H1 (cell line): ENCODE measurements at regions not wholly inside any gene's neighbourhood (a gene's known extent, or its start where the extent isn't known, plus 50 kb on each side); places are given as distances from the start of the nearest gene placed in this dataset.

Experiments used
- CTCF ChIA-PET: fragments of 300-600 bp; sonication (Branson Sonifier 250); formaldehyde crosslinking; loops from one replicate; lab custom pipeline; 2021; ENCODE audit not compliant: partially characterized antibody; lab: Charles Lee
- POLR2A ChIA-PET: fragments of 300-600 bp; sonication (Branson Sonifier 250); formaldehyde crosslinking; loops from one replicate; lab custom pipeline; 2021; ENCODE audit warnings: inconsistent platforms; ENCODE audit not compliant: partially characterized antibody; lab: Charles Lee
- DNase-seq, 2 experiments: peaks; one replicate each; pipeline versions ENCODE4 v3.0.0 to v3.0.0-alpha.2; 2010 to 2022; ENCODE audit warnings: low spot score in 2 of 2, low read depth in 1 of 2, mixed read lengths in 1 of 2
- FAIRE-seq: peaks from 2 replicates; lab custom pipeline; 2011; peaks lifted over from hg19 to GRCh38; lab: Jason Lieb, UNC
- H2AFZ ChIP-seq: 2 replicates; pipeline ENCODE4 v1.8.1; 2012; ENCODE audit warnings: low read length, inconsistent platforms
- H2AK5ac ChIP-seq: 2 replicates; pipeline ENCODE4 v1.6.1; 2013; ENCODE audit warnings: low read depth, low read length
- H2BK120ac ChIP-seq: replicated peaks from 2 replicates; pipeline ENCODE3; 2013; ENCODE audit warnings: low read depth, low read length, inconsistent platforms
- H2BK12ac ChIP-seq: 2 replicates; pipeline ENCODE4 v1.6.1; 2013; ENCODE audit warnings: low read depth, low read length
- H2BK15ac ChIP-seq: 2 replicates; pipeline ENCODE4 v1.6.1; 2013; ENCODE audit warnings: low read length
- H2BK20ac ChIP-seq: 2 replicates; pipeline ENCODE4 v1.6.1; 2013; ENCODE audit warnings: low read length
- H2BK5ac ChIP-seq: 2 replicates; pipeline ENCODE4 v1.6.1; 2013; ENCODE audit warnings: low read depth, low read length
- H3K14ac ChIP-seq: 2 replicates; pipeline ENCODE4 v1.6.1; 2013; ENCODE audit warnings: inconsistent platforms; ENCODE audit not compliant: insufficient read length
- H3K18ac ChIP-seq: 2 replicates; pipeline ENCODE4 v1.6.1; 2013; ENCODE audit warnings: low read length; ENCODE audit errors: extremely low read depth
- H3K23ac ChIP-seq: 2 replicates; pipeline ENCODE4 v1.6.1; 2013; ENCODE audit warnings: inconsistent platforms; ENCODE audit not compliant: insufficient read length
- H3K23me2 ChIP-seq: 2 replicates; pipeline ENCODE4 v1.6.1; 2013; ENCODE audit warnings: low read depth, low read length
- H3K27ac ChIP-seq: 2 replicates; pipeline ENCODE4 v1.6.1; 2011; ENCODE audit warnings: low read depth, low read length, inconsistent platforms
- H3K27me3 ChIP-seq, 4 experiments: replicated peaks in 1 of 4; 1 replicate in 1 of 4; 2 replicates in 3 of 4; pipeline versions ENCODE4 v1.6.1 to v1.8.1; 2011 to 2013; ENCODE audit warnings: low read length in 3 of 4, mild to moderate bottlenecking in 3 of 4, inconsistent platforms in 2 of 4, mixed read lengths in 2 of 4, moderate library complexity in 1 of 4; ENCODE audit not compliant: control insufficient read depth in 3 of 4, insufficient read depth in 3 of 4; ENCODE audit errors: extremely low read depth in 1 of 4
- H3K36me3 ChIP-seq, 4 experiments: 2 replicates each; pipeline versions ENCODE4 v1.6.1 to v1.8.1; 2011 to 2013; ENCODE audit warnings: mild to moderate bottlenecking in 4 of 4, low read length in 3 of 4, moderate library complexity in 2 of 4, control low read depth in 1 of 4, inconsistent platforms in 1 of 4; ENCODE audit not compliant: insufficient read depth in 4 of 4, control insufficient read depth in 2 of 4
- H3K4ac ChIP-seq: replicated peaks from 2 replicates; pipeline ENCODE3; 2013; ENCODE audit warnings: low read length, low read depth, mixed read lengths, inconsistent platforms; ENCODE audit not compliant: insufficient read length
- H3K4me1 ChIP-seq, 4 experiments: replicated peaks in 1 of 4; 1 replicate in 1 of 4; 2 replicates in 3 of 4; pipeline versions ENCODE4 v1.6.1 to v1.8.1; 2011 to 2013; ENCODE audit warnings: low read length in 3 of 4, inconsistent platforms in 2 of 4, mixed read lengths in 1 of 4; ENCODE audit not compliant: insufficient read depth in 4 of 4, control insufficient read depth in 3 of 4
- H3K4me2 ChIP-seq, 2 experiments: 2 replicates each; pipeline versions ENCODE4 v1.6.1 to v1.8.1; 2011 to 2013; ENCODE audit warnings: low read depth in 2 of 2, low read length in 2 of 2, control low read depth in 1 of 2, inconsistent platforms in 1 of 2, mild to moderate bottlenecking in 1 of 2; ENCODE audit not compliant: insufficient read depth in 1 of 2
- H3K4me3 ChIP-seq, 4 experiments: fragments of 200-600, 300-600 bp in 1 of 4; sonication (generic), shearing (Covaris generic), sonication (Bioruptor Twin) in 1 of 4; 2 replicates each; pipeline versions ENCODE4 v1.5.1 to v1.8.1; 2011 to 2016; ENCODE audit warnings: low read length in 4 of 4, low read depth in 3 of 4, control low read depth in 2 of 4, inconsistent platforms in 2 of 4, mild to moderate bottlenecking in 2 of 4, mixed read lengths in 1 of 4, moderate library complexity in 1 of 4; ENCODE audit not compliant: insufficient read depth in 2 of 4; ENCODE audit errors: extremely low read depth in 1 of 4
- H3K56ac ChIP-seq: replicated peaks from 2 replicates; pipeline ENCODE3; 2013; ENCODE audit warnings: low read depth, mild to moderate bottlenecking, mixed read lengths, low read length, inconsistent platforms; ENCODE audit not compliant: insufficient read length
- H3K79me1 ChIP-seq: 2 replicates; pipeline ENCODE4 v1.6.1; 2013; ENCODE audit warnings: low read depth, low read length, control low read depth
- H3K79me2 ChIP-seq, 2 experiments: 2 replicates each; pipeline versions ENCODE4 v1.6.1 to v1.8.1; 2012 to 2013; ENCODE audit warnings: low read length in 2 of 2, mild to moderate bottlenecking in 2 of 2, inconsistent platforms in 1 of 2; ENCODE audit not compliant: insufficient read depth in 2 of 2, control insufficient read depth in 1 of 2
- H3K9ac ChIP-seq, 4 experiments: replicated peaks in 1 of 4; 1 replicate in 1 of 4; 2 replicates in 3 of 4; pipeline versions ENCODE4 v1.6.1 to v1.8.1; 2011 to 2013; ENCODE audit warnings: low read depth in 3 of 4, low read length in 3 of 4, control low read depth in 2 of 4, mild to moderate bottlenecking in 2 of 4, moderate library complexity in 2 of 4, inconsistent platforms in 1 of 4; ENCODE audit errors: extremely low read depth in 1 of 4
- H3K9me3 ChIP-seq, 2 experiments: 2 replicates each; pipeline versions ENCODE4 v1.6.1 to v1.8.1; 2012 to 2013; ENCODE audit warnings: mild to moderate bottlenecking in 2 of 2, moderate library complexity in 2 of 2, control low read depth in 1 of 2, inconsistent platforms in 1 of 2, low read depth in 1 of 2, low read length in 1 of 2, mixed read lengths in 1 of 2; ENCODE audit not compliant: insufficient read depth in 2 of 2
- H4K20me1 ChIP-seq, 2 experiments: replicated peaks in 1 of 2; 2 replicates each; pipeline versions ENCODE3 to v1.8.1; 2011 to 2013; ENCODE audit warnings: inconsistent platforms in 2 of 2, low read length in 2 of 2, mild to moderate bottlenecking in 1 of 2; ENCODE audit not compliant: insufficient read depth in 2 of 2, control insufficient read depth in 1 of 2
- H4K5ac ChIP-seq: 2 replicates; pipeline ENCODE4 v1.6.1; 2013; ENCODE audit warnings: low read length, low read depth, mixed read lengths, inconsistent platforms; ENCODE audit not compliant: insufficient read length
- H4K8ac ChIP-seq: 2 replicates; pipeline ENCODE4 v1.8.0; 2013; ENCODE audit warnings: mild to moderate bottlenecking, moderate library complexity, low read length, inconsistent platforms; ENCODE audit not compliant: insufficient read depth; ENCODE audit errors: extremely low read depth
- H4K91ac ChIP-seq: replicated peaks from 2 replicates; pipeline ENCODE3; 2013; ENCODE audit warnings: low read length, mixed read lengths, inconsistent platforms; ENCODE audit not compliant: insufficient read length
- BRCA1 ChIP-seq: IDR thresholded peaks from 2 replicates; pipeline ENCODE4 v1.6.1; 2012; ENCODE audit warnings: low read depth, low read length, improper control_type of control experiment
- EGR1 ChIP-seq: IDR thresholded peaks from 2 replicates; pipeline ENCODE4 v1.6.1; 2011; ENCODE audit warnings: low read depth, low read length, borderline replicate concordance
- EZH2 ChIP-seq: fragments of 200-600 bp; sonication (generic); IDR thresholded peaks from 2 replicates; pipeline ENCODE4 v1.7.1; 2012; ENCODE audit warnings: low read depth, mild to moderate bottlenecking, moderate library complexity, low read length, inconsistent platforms; ENCODE audit not compliant: severe bottlenecking
- FOSL1 ChIP-seq: IDR thresholded peaks from 2 replicates; pipeline ENCODE4 v1.6.1; 2011; ENCODE audit warnings: mild to moderate bottlenecking, low read depth, low read length, moderate library complexity; ENCODE audit not compliant: insufficient read depth
- HDAC2 ChIP-seq, 2 experiments: fragments of 300-600 bp in 1 of 2; sonication (generic) in 1 of 2; IDR thresholded peaks; 2 replicates each; pipeline ENCODE4 v1.6.1; 2011 to 2012; ENCODE audit warnings: low read depth in 2 of 2, low read length in 2 of 2, mild to moderate bottlenecking in 2 of 2, moderate library complexity in 2 of 2, borderline replicate concordance in 1 of 2, inconsistent platforms in 1 of 2
- NRF1 ChIP-seq: IDR thresholded peaks from 2 replicates; pipeline ENCODE4 v1.6.1; 2011; ENCODE audit warnings: mild to moderate bottlenecking, low read depth, low read length, improper control_type of control experiment
- PHF8 ChIP-seq: fragments of 200-600 bp; sonication (generic); conservative IDR thresholded peaks from 2 replicates; pipeline ENCODE4 v1.7.1; 2012; ENCODE audit warnings: low read depth, mild to moderate bottlenecking, inconsistent platforms, low read length, moderate library complexity
- POLR2A ChIP-seq, 2 experiments: IDR thresholded peaks; 1 replicate in 1 of 2; 2 replicates in 1 of 2; pipeline ENCODE4 v1.6.1; 2011; ENCODE audit warnings: low read depth in 2 of 2, low read length in 2 of 2, mild to moderate bottlenecking in 2 of 2; ENCODE audit errors: control extremely low read depth in 1 of 2
- RAD21 ChIP-seq, 2 experiments: IDR thresholded peaks in 1 of 2; conservative IDR thresholded peaks in 1 of 2; 2 replicates each; pipeline ENCODE4 v1.6.1; 2011; ENCODE audit warnings: low read depth in 2 of 2, low read length in 2 of 2, improper control_type of control experiment in 1 of 2, inconsistent platforms in 1 of 2, mild to moderate bottlenecking in 1 of 2, moderate library complexity in 1 of 2
- SIRT6 ChIP-seq: IDR thresholded peaks from one replicate; pipeline ENCODE4 v1.7.1; 2012; ENCODE audit warnings: low read length, inconsistent platforms
- SP1 ChIP-seq: IDR thresholded peaks from 2 replicates; pipeline ENCODE4 v1.6.1; 2011; ENCODE audit warnings: low read depth, low read length
- SRF ChIP-seq: IDR thresholded peaks from 2 replicates; pipeline ENCODE4 v1.6.1; 2011; ENCODE audit warnings: mild to moderate bottlenecking, low read depth, low read length, moderate library complexity
- SUZ12 ChIP-seq: fragments of 200-600 bp; sonication (generic); IDR thresholded peaks from 2 replicates; pipeline ENCODE4 v1.6.1; 2012; ENCODE audit warnings: mild to moderate bottlenecking, inconsistent platforms, low read length, moderate library complexity, mixed read lengths
- TAF7 ChIP-seq: optimal IDR thresholded peaks from 2 replicates; pipeline ENCODE3; 2011; ENCODE audit warnings: low read depth, mild to moderate bottlenecking, inconsistent platforms, low read length, moderate library complexity, borderline replicate concordance
- TBP ChIP-seq: IDR thresholded peaks from 2 replicates; pipeline ENCODE4 v1.6.1; 2011; ENCODE audit warnings: low read depth, low read length, improper control_type of control experiment
- WGBS, 2 experiments: shearing (Covaris generic) in 1 of 2; methylation state at CpG; one replicate each; pipeline versions ENCODE4 v1.1.6 to v1.1.7; 2013 to 2015; ENCODE audit warnings: low lambda C conversion rate in 2 of 2, mixed read lengths in 2 of 2, inconsistent platforms in 1 of 2, low coverage in 1 of 2, missing lambda C conversion rate in 1 of 2; ENCODE audit not compliant: insufficient replicate concordance in 2 of 2, insufficient coverage in 1 of 2, insufficient read length in 1 of 2; ENCODE audit errors: extremely low coverage in 1 of 2, missing lambda C conversion rate in 1 of 2; 5-methylcytosine and 5-hydroxymethylcytosine counted together

DNA sequence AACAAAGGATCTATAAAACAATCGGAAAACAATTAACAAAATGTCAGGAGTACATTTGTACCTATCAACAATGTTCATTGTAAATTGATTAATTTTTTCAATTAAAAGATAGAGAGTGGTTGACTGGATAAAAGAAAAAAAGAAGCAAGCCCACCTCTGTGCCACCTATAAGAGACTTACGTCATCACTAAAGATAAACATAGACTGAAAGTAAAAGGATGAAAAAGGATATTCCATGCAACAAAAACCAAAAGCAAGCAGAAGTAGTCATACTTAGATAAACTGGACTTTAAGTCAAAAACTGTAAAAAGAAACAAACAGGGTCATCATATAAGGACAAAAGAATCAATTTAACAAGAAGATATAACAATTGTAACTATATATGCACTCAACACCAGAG, 197.4 kb downstream of the RASEF start:
- Histone ChIP-seq H3K23me2 (no peaks in the 10 kb centered on the region), H3K14ac (no peak overlapping the region), H4K91ac (no peak overlapping the region), H3K27ac (no peak overlapping the region), H4K8ac (no peak overlapping the region), H2BK12ac (no peak overlapping the region), H2BK120ac (no peak overlapping the region), H2AK5ac (no peak overlapping the region), H3K36me3 (peaks cover 0 to 6% (median 0%) of the 10 kb centered on the region in 4 experiments; a peak in 1 of 8 replicates), H3K56ac (no peak overlapping the region), H3K4me2 (no peak overlapping the region), H2BK20ac (no peak overlapping the region), H3K79me2 (peaks cover 0 to 16% of the 10 kb centered on the region in 2 experiments; a peak in 2 of 4 replicates), H3K9me3 (no peaks in the 10 kb centered on the region), H3K18ac (no peak overlapping the region), H3K9ac (no peak overlapping the region), H2BK15ac (no peak overlapping the region), H4K5ac (no peak overlapping the region), H3K79me1 (peaks cover 2% of the 10 kb centered on the region; the same call in 1 of the 2 replicates), H3K4me3 (no peak overlapping the region), H2BK5ac (no peak overlapping the region), H3K23ac (no peak overlapping the region), H2AFZ (no peak overlapping the region), H3K27me3 (no peaks in the 10 kb centered on the region), H4K20me1 (no peaks in the 10 kb centered on the region), H3K4ac (no peak overlapping the region), H3K4me1 (peaks cover 0 to 18% (median 0%) of the 10 kb centered on the region in 4 experiments; a peak in 1 of 7 replicates)
- no peak for DNase-seq
- FAIRE-seq = no peak
- ChIA-PET CTCF (no interaction called here), POLR2A (no interaction called here)
- TF ChIP-seq EZH2 (no peak), TAF7 (no peak), RAD21 (IDR thresholded peaks at IDR 0.05 in 1 of 2, conservative IDR thresholded peaks at IDR 0.05 in 1 of 2; ENCODE audit: low read depth in 2 of 2, low read length in 2 of 2) (no peak), NRF1 (no peak), SRF (no peak), HDAC2 (IDR thresholded peaks at IDR 0.05; ENCODE audit: borderline replicate concordance in 1 of 2, low read depth in 2 of 2, low read length in 2 of 2) (no peak), SP1 (no peak), POLR2A (IDR thresholded peaks at IDR 0.05; ENCODE audit: control extremely low read depth in 1 of 2, low read depth in 2 of 2, low read length in 2 of 2) (no peak), SIRT6 (no peak), EGR1 (no peak), BRCA1 (no peak), SUZ12 (no peak), TBP (no peak), PHF8 (no peak), FOSL1 (no peak)
- 91% methylated on average over 2 of the region's 2 CpGs; no CpG with 5 or more reads in 1 of the 2 experiments for WGBS, 2 experiments
